ENCODE measurements at regions not wholly inside any gene's neighbourhood (a gene's known extent, or its start where the extent isn't known, plus 50 kb on each side); places are given as distances from the start of the nearest gene placed in this dataset.

GRCh38 chr10:123462756-123463155 lies 203.4 kb upstream of the GPR26 start:
- no peaks in the 10 kb centered on the region for H3K27me3 ChIP-seq
- no peak for DNase-seq (ENCODE audit: low spot score)
- Mint-ChIP-seq H3K36me3 (no peaks in the 10 kb centered on the region), H3K9me3 (no peaks in the 10 kb centered on the region), H3K27me3 (ENCODE audit: insufficient read depth, low read depth) (peaks cover 4% of the 10 kb centered on the region), H3K4me3 (no peak overlapping the region), H3K27ac (no peak overlapping the region), H3K4me1 (peaks cover 34% of the 10 kb centered on the region)
- H3K36me3 ChIP-seq = no peaks in the 10 kb centered on the region
- no peaks in the 10 kb centered on the region for H4K20me1 ChIP-seq (ENCODE audit: low read depth)
- H3K4me2 ChIP-seq = no peak overlapping the region
- H3K9me3 ChIP-seq (ENCODE audit: low read depth) = no peaks in the 10 kb centered on the region
- H3K79me2 ChIP-seq (ENCODE audit: low read depth) = no peaks in the 10 kb centered on the region
- peaks cover 23% of the 10 kb centered on the region for H3K4me1 ChIP-seq
- TF ChIP-seq EZH2phosphoT487 (IDR thresholded peaks at IDR 0.05) (no peak), CTCF (IDR thresholded peaks at IDR 0.05) (no peak), EZH2 (IDR thresholded peaks at IDR 0.05) (no peak)
- H3K9ac ChIP-seq = no peak overlapping the region
- no peak overlapping the region for H3K4me3 ChIP-seq
- no peak overlapping the region for H3K27ac ChIP-seq
- no peak overlapping the region for H2AFZ ChIP-seq (replicated peaks)
- peaks cover 15% of the 10 kb centered on the region for H3F3A ChIP-seq (ENCODE audit: low read depth)

DNA sequence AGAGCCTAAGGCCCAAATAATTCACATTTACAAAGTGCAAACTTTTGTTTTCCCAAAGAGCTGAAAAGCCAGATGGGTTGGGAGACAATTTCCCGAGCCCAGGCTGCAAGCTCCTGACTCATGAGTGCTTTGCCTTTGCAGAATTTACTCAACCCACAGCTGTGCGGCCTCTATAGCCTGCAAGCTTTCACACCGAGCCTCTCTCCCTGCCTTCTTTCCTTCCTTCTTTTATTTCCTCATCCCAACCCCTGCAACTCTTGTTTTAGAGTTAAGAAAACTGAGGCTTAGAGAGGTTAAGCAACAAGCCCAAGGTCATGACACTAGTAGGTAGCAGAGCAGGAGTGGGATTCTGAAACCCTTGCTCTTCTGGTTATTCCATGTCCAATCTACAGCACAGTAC lies 203.0 kb upstream of the GPR26 start:
- Histone ChIP-seq H3K4me2 (no peak overlapping the region), H3K36me3 (no peaks in the 10 kb centered on the region), H3K4me3 (no peak overlapping the region), H3K27me3 (no peaks in the 10 kb centered on the region), H3K4me1 (peaks cover 23% of the 10 kb centered on the region), H4K20me1 (ENCODE audit: low read depth) (no peaks in the 10 kb centered on the region), H2AFZ (replicated peaks) (no peak overlapping the region), H3K27ac (no peak overlapping the region), H3K9me3 (ENCODE audit: low read depth) (no peaks in the 10 kb centered on the region), H3F3A (ENCODE audit: low read depth) (peaks cover 15% of the 10 kb centered on the region), H3K9ac (no peak overlapping the region), H3K79me2 (ENCODE audit: low read depth) (no peaks in the 10 kb centered on the region)
- Mint-ChIP-seq H3K36me3 (no peaks in the 10 kb centered on the region), H3K9me3 (no peaks in the 10 kb centered on the region), H3K4me1 (peaks cover 34% of the 10 kb centered on the region), H3K4me3 (no peak overlapping the region), H3K27me3 (ENCODE audit: insufficient read depth, low read depth) (peaks cover 4% of the 10 kb centered on the region), H3K27ac (no peak overlapping the region)
- TF ChIP-seq CTCF (IDR thresholded peaks at IDR 0.05) (no peak), EZH2 (IDR thresholded peaks at IDR 0.05) (no peak), EZH2phosphoT487 (IDR thresholded peaks at IDR 0.05) (no peak)
- DNase-seq (ENCODE audit: low spot score) = no peak

- no peak overlapping the region for H3K27ac ChIP-seq
- Mint-ChIP-seq H3K4me3 (no peak overlapping the region), H3K4me1 (peaks cover 34% of the 10 kb centered on the region), H3K9me3 (no peaks in the 10 kb centered on the region), H3K36me3 (no peaks in the 10 kb centered on the region), H3K27me3 (ENCODE audit: insufficient read depth, low read depth) (peaks cover 4% of the 10 kb centered on the region), H3K27ac (no peak overlapping the region)
- H3K4me1 ChIP-seq = peaks cover 23% of the 10 kb centered on the region
- DNase-seq (ENCODE audit: low spot score) = no peak
- no peaks in the 10 kb centered on the region for H3K79me2 ChIP-seq (ENCODE audit: low read depth)
- H3K27me3 ChIP-seq = no peaks in the 10 kb centered on the region
- no peak overlapping the region for H3K4me3 ChIP-seq
- H3F3A ChIP-seq (ENCODE audit: low read depth) = peaks cover 15% of the 10 kb centered on the region
- H3K9me3 ChIP-seq (ENCODE audit: low read depth) = no peaks in the 10 kb centered on the region
- no peak overlapping the region for H3K9ac ChIP-seq
- H4K20me1 ChIP-seq (ENCODE audit: low read depth) = no peaks in the 10 kb centered on the region
- no peak overlapping the region for H3K4me2 ChIP-seq
- TF ChIP-seq CTCF (IDR thresholded peaks at IDR 0.05) (no peak), EZH2phosphoT487 (IDR thresholded peaks at IDR 0.05) (no peak), EZH2 (IDR thresholded peaks at IDR 0.05) (no peak)
- H2AFZ ChIP-seq (replicated peaks) = no peak overlapping the region
- H3K36me3 ChIP-seq = no peaks in the 10 kb centered on the region
Measured at GRCh38 chr10:123463698-123464097, 202.5 kb upstream of the GPR26 start.

All from neural progenitor cell (in vitro differentiated cells).